Chondrocyte (in vitro differentiated cells): ENCODE measurements at regions not wholly inside any gene's neighbourhood (a gene's known extent, or its start where the extent isn't known, plus 50 kb on each side); places are given as distances from the start of the nearest gene placed in this dataset.

Source experiments
- DNase-seq: peaks from one replicate; pipeline ENCODE4 v3.0.0; 2021; ENCODE audit warnings: mixed read lengths, low spot score
- H3K27ac Mint-ChIP-seq: one replicate; pipeline ENCODE4 v1.8.0; 2021; ENCODE audit warnings: mild to moderate bottlenecking, moderate library complexity, mixed read lengths; ENCODE audit not compliant: unreplicated experiment
- H3K27me3 Mint-ChIP-seq: 2 replicates; pipeline ENCODE4 v1.8.0; 2021; ENCODE audit warnings: low read depth, mixed read lengths
- H3K36me3 Mint-ChIP-seq: 2 replicates; pipeline ENCODE4 v1.8.0; 2021; ENCODE audit warnings: low read depth, mixed read lengths
- H3K4me1 Mint-ChIP-seq: 2 replicates; pipeline ENCODE4 v1.8.0; 2021; ENCODE audit warnings: low read depth, mild to moderate bottlenecking, mixed read lengths
- H3K4me3 Mint-ChIP-seq: one replicate; pipeline ENCODE4 v1.8.0; 2021; ENCODE audit warnings: mild to moderate bottlenecking, moderate library complexity, mixed read lengths; ENCODE audit not compliant: unreplicated experiment
- H3K9me3 Mint-ChIP-seq: 2 replicates; pipeline ENCODE4 v1.8.0; 2021; ENCODE audit warnings: low read depth, mixed read lengths
- CTCF ChIP-seq: fragments of 200-600 bp; sonication (generic); IDR thresholded peaks from 2 replicates; pipeline ENCODE4 v1.5.0; 2021; ENCODE audit warnings: antibody characterized with exemption, mild to moderate bottlenecking, moderate library complexity

- no peaks in the 10 kb centered on the region for H3K36me3 Mint-ChIP-seq
Measured at GRCh38 chr6:23503173-23503572, 622.8 kb upstream of the NRSN1 start.

GRCh38 chr6:23505026-23505425 lies 621.0 kb upstream of the NRSN1 start:
- no peak overlapping the region for H3K27ac Mint-ChIP-seq
- H3K9me3 Mint-ChIP-seq, result no peaks in the 10 kb centered on the region
- no peaks in the 10 kb centered on the region for H3K27me3 Mint-ChIP-seq
- H3K4me1 Mint-ChIP-seq, result peaks cover 3% of the 10 kb centered on the region
- no peaks in the 10 kb centered on the region for H3K36me3 Mint-ChIP-seq
- no peak for DNase-seq
- H3K4me3 Mint-ChIP-seq, result no peak overlapping the region
- no peak for TF ChIP-seq CTCF

More at GRCh38 chr6:23503173-23503572, 622.8 kb upstream of the NRSN1 start:
- no peak for DNase-seq
- no peak for TF ChIP-seq CTCF
- Mint-ChIP-seq H3K4me1 (peaks cover 3% of the 10 kb centered on the region), H3K4me3 (no peak overlapping the region), H3K9me3 (no peaks in the 10 kb centered on the region), H3K27me3 (no peaks in the 10 kb centered on the region), H3K27ac (no peak overlapping the region)

- H3K9me3 Mint-ChIP-seq, result no peaks in the 10 kb centered on the region
- no peaks in the 10 kb centered on the region for H3K36me3 Mint-ChIP-seq
- DNase-seq, result no peak
- no peaks in the 10 kb centered on the region for H3K4me1 Mint-ChIP-seq
- no peaks in the 10 kb centered on the region for H3K27me3 Mint-ChIP-seq
- H3K4me3 Mint-ChIP-seq, result no peak overlapping the region
- no peak overlapping the region for H3K27ac Mint-ChIP-seq
- TF ChIP-seq CTCF, result no peak
Measured at GRCh38 chr6:23510778-23511510, 615.1 kb upstream of the NRSN1 start.

- TF ChIP-seq CTCF, result no peak
- Mint-ChIP-seq H3K27me3 (no peaks in the 10 kb centered on the region), H3K4me3 (no peak overlapping the region), H3K27ac (no peak overlapping the region), H3K36me3 (no peaks in the 10 kb centered on the region), H3K9me3 (no peaks in the 10 kb centered on the region), H3K4me1 (no peaks in the 10 kb centered on the region)
- DNase-seq, result no peak
Measured at GRCh38 chr6:23511817-23512216, 614.2 kb upstream of the NRSN1 start.

GRCh38 chr6:23518294-23518693 lies 607.7 kb upstream of the NRSN1 start:
- H3K4me1 Mint-ChIP-seq, result no peaks in the 10 kb centered on the region
- no peak overlapping the region for H3K4me3 Mint-ChIP-seq
- no peak for DNase-seq

More at GRCh38 chr6:23518294-23518693, 607.7 kb upstream of the NRSN1 start:
- Mint-ChIP-seq H3K36me3 (no peaks in the 10 kb centered on the region), H3K27ac (no peak overlapping the region), H3K9me3 (no peaks in the 10 kb centered on the region), H3K27me3 (no peaks in the 10 kb centered on the region)
- no peak for TF ChIP-seq CTCF
